ENCODE measurements at regions not wholly inside any gene's neighbourhood (a gene's known extent, or its start where the extent isn't known, plus 50 kb on each side); places are given as distances from the start of the nearest gene placed in this dataset.

DNA sequence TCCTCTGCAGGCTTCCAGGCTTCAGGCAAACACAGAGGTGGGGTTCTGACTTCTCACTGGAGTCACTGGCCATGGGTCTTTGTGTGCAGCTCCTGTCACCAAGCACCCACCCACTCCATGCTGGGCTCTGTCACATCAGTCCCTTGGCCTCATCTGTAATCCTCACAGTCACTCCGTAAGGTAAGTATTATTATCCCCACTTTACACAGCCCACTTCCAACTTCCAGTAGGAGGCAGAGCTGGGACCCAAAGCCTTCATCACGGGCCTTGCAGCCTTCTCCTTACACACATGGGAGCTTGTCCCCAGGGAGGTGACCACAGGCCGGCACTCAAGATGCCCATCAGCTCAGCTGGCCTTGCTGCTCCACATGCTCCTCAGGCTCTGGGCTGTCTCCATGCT lies 266.7 kb upstream of the B3GAT1 start:
- TF ChIP-seq, protein P1, sequence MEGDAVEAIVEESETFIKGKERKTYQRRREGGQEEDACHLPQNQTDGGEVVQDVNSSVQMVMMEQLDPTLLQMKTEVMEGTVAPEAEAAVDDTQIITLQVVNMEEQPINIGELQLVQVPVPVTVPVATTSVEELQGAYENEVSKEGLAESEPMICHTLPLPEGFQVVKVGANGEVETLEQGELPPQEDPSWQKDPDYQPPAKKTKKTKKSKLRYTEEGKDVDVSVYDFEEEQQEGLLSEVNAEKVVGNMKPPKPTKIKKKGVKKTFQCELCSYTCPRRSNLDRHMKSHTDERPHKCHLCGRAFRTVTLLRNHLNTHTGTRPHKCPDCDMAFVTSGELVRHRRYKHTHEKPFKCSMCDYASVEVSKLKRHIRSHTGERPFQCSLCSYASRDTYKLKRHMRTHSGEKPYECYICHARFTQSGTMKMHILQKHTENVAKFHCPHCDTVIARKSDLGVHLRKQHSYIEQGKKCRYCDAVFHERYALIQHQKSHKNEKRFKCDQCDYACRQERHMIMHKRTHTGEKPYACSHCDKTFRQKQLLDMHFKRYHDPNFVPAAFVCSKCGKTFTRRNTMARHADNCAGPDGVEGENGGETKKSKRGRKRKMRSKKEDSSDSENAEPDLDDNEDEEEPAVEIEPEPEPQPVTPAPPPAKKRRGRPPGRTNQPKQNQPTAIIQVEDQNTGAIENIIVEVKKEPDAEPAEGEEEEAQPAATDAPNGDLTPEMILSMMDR (IDR thresholded peaks at IDR 0.05; ENCODE audit: low read depth, low read length), result no peak
- H3K4me3 ChIP-seq (ENCODE audit: low read depth, low read length), result no peak overlapping the region

DNA sequence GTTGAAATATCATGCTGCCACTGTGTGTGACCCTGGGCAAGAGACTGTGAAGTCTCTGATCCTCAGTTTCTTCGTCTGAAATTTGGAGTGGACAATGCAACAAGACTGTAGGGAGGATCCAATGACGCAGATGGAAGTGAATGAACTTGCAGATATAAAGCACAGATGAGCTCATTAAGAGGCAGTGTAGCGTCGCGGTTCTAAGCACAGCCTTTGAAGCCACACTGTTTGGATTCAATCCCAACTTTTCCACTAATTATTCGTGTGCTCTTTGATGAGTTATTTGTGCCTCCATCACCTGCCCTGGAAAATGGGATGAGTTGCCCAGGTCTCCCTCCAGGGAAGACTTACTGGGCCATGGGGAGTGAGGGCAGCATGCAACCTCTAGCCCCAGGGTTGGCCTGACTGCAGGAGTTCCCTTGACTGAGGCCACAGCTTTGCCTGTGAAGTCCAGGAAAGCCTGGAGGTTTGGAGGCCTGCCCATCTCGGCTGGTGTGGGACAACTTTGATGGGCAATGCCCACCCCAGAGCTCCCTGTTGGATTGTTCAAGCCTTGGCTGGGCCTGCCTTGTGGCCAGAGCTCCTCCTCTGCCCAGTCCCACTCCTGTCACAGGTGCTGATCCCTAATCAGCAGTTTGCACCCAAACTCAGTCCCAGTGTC lies 266.0 kb upstream of the B3GAT1 start:
- TF ChIP-seq, protein P1 (IDR thresholded peaks at IDR 0.05; ENCODE audit: low read depth, low read length), result no peak
- no peak overlapping the region for H3K4me3 ChIP-seq (ENCODE audit: low read depth, low read length)

DNA sequence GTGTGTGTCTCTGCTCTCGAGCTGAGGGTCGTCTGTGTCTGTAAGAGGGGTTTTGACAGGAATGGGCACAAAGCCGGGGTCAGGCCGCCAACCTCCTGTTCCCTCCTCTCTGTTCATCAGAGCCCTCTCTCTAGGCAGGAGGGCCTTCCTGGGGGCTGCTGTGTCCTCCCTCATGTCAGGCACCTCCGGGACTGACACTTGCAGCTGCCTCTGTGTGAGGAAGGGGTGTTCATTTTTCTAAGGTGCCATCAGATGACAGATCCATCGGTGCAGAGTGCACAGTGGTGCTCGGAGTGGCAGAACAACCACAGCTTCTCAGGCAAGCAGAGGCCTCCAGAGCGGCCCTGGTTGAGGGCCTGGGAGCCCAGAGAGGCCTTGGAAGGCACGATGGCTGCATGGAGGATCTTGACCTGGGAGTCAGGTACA lies 265.4 kb upstream of the B3GAT1 start:
- TF ChIP-seq, protein P1 (IDR thresholded peaks at IDR 0.05; ENCODE audit: low read depth, low read length), result no peak
- no peak overlapping the region for H3K4me3 ChIP-seq (ENCODE audit: low read depth, low read length)

DNA sequence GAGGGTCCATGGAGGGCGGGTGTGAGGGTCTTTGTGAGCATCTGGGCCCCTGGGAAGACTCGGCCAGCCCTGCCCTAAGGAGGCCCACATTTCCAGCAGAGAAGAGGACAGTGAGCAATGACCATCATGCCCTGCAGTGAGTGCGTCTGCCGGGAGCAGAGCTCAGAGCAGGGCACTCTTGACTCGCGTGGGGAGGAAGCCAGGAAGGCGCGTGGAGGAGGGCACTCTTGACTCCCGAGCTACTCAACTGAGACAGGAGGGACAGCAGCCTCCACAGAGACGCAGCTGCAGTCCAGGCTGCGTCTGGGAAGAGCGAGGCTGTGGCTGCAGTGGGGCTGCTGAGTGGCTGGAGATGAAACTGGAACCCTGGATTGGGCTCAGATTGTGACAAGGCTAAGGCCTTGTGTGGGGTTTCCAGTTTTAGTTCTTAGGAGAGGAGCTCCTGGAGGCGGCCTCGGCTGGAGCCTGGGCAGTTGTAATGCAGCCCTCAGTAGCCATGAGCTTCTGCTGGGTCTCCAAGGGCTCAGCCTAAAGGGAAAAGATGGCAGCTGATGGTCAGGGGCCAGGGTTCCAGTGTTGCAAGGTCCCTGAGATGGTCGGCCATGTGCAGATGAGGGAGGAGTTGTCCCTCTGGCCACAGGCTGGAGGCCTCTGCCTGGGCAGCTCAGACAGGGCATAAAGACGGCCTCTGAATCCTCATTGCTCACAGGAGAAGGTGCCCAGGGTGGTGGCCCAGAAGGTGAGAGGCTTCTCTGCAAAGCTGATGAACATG lies 264.7 kb upstream of the B3GAT1 start:
- H3K4me3 ChIP-seq (ENCODE audit: low read depth, low read length), result no peak overlapping the region
- TF ChIP-seq, protein P1 (IDR thresholded peaks at IDR 0.05; ENCODE audit: low read depth, low read length), result no peak

DNA sequence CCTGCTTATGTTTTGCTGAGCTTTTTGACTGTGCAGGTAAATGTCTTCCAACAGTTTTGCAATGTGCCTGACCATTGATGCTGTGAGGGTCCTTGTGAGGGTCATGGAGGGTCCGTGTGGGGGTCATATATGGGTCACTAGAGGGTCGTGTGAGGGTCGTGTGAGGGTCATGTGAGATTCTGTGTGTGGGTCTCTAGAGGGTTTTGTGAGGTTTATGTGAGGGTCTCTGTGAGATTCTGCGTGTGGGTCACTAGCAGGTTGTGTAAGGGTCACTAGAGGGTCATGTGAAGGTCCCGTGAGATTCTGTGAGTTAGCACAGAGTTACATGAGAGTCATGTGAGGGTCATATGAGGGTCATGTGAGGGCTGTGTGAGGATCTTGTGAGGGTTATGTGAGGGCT lies 263.9 kb upstream of the B3GAT1 start:
- TF ChIP-seq, protein P1 (IDR thresholded peaks at IDR 0.05; ENCODE audit: low read depth, low read length), result no peak
- no peak overlapping the region for H3K4me3 ChIP-seq (ENCODE audit: low read depth, low read length)

DNA sequence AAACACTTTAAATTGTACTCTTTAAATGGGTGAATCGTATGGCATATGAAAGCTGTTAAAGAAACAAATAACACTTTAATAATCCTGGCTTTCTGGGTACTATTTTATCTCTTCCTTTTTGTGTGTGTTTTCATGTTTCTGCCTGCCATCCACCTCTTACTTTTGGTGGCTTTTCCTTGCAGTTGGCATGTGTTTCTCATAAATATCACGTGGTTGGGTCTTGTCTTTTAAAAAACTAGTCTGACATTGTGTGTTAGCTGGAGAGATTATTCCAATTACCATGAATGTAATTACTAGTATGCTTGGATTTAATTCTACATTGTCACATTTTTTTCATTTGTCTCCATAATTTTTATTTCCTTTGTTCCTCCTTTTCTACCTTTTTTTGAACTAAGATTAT lies 262.9 kb upstream of the B3GAT1 start:
- no peak overlapping the region for H3K4me3 ChIP-seq (ENCODE audit: low read depth, low read length)
- TF ChIP-seq, protein P1 (IDR thresholded peaks at IDR 0.05; ENCODE audit: low read depth, low read length), result no peak

DNA sequence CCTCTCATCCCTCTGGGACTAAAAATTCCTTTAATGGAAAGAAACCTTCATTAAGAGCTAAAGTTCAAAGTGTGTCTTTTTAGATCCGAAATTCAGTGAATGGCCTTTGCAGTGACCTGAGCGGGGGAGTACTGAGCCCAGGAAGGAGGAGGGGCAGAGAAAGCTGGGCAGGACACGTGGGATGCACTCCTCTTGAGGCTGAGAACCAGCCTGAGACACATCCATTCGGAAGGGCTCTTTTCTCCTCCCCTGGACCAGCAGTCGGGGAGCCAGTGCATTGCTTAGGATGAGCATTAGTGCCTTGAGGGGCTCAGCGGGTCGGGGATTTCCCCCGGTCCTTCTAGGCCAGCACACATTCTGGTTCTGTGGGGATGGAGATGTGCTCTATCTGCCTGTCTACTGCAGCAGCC lies 258.9 kb upstream of the B3GAT1 start:
- TF ChIP-seq, protein P1 (IDR thresholded peaks at IDR 0.05; ENCODE audit: low read depth, low read length), result no peak
- H3K4me3 ChIP-seq (ENCODE audit: low read depth, low read length), result no peak overlapping the region
